Stimulated activated CD4-positive, alpha-beta T cell treated with anti-CD3 and anti-CD28 coated beads, TNF-alpha, amount 100 ng/mL, for 1 hour (primary cell): ENCODE measurements at regions not wholly inside any gene's neighbourhood (a gene's known extent, or its start where the extent isn't known, plus 50 kb on each side); places are given as distances from the start of the nearest gene placed in this dataset.
"Not testable (repeated sequence)": the region's sequence is repeated elsewhere in the genome, so short reads cannot be mapped to it uniquely, and the experiment has no call there.

Experiments used
- DNase-seq, 3 donors: peaks; one replicate each; pipeline ENCODE4 v3.0.0-alpha.2; 2020; ENCODE audit warnings: low read depth in 3 of 3, low spot score in 1 of 3

- DNase-seq, result no peak
Measured at GRCh38 chr3:107189158-107189791, 188.0 kb upstream of the CCDC54 start.

GRCh38 chr3:107193116-107193515 lies 184.1 kb upstream of the CCDC54 start:
- DNase-seq, result no peak

GRCh38 chr3:107198581-107199181 lies 178.6 kb upstream of the CCDC54 start:
- DNase-seq, result no peak

GRCh38 chr3:107201146-107201545 lies 176.1 kb upstream of the CCDC54 start:
- no peak for DNase-seq

GRCh38 chr3:107202885-107203284 lies 174.4 kb upstream of the CCDC54 start:
- DNase-seq, result not testable (repeated sequence)

- no peak for DNase-seq
Measured at GRCh38 chr3:107204121-107204520, 173.1 kb upstream of the CCDC54 start.

- no peak for DNase-seq
Measured at GRCh38 chr3:107205358-107205757, 171.9 kb upstream of the CCDC54 start.

GRCh38 chr3:107206141-107206540 lies 171.1 kb upstream of the CCDC54 start:
- no peak for DNase-seq

- no peak for DNase-seq
Measured at GRCh38 chr3:107206945-107207344, 170.3 kb upstream of the CCDC54 start.

GRCh38 chr3:107208100-107208499 lies 169.1 kb upstream of the CCDC54 start:
- DNase-seq, result no peak

GRCh38 chr3:107208796-107209195 lies 168.4 kb upstream of the CCDC54 start:
- no peak for DNase-seq

- DNase-seq, result no peak
Measured at GRCh38 chr3:107209302-107209990, 167.8 kb upstream of the CCDC54 start.

- no peak for DNase-seq
Measured at GRCh38 chr3:107211608-107212007, 165.6 kb upstream of the CCDC54 start.

- no peak for DNase-seq
Measured at GRCh38 chr3:107212618-107213017, 164.6 kb upstream of the CCDC54 start.

- DNase-seq, result no peak
Measured at GRCh38 chr3:107213044-107213669, 164.1 kb upstream of the CCDC54 start.

- DNase-seq, result no peak
Measured at GRCh38 chr3:107216229-107216628, 161.0 kb upstream of the CCDC54 start.

GRCh38 chr3:107216711-107217110 lies 160.5 kb upstream of the CCDC54 start:
- no peak for DNase-seq

- DNase-seq, result no peak
Measured at GRCh38 chr3:107217172-107217571, 160.1 kb upstream of the CCDC54 start.

- DNase-seq, result no peak
Measured at GRCh38 chr3:107218864-107219269, 158.4 kb upstream of the CCDC54 start.

GRCh38 chr3:107220538-107220937 lies 156.7 kb upstream of the CCDC54 start:
- no peak for DNase-seq

GRCh38 chr3:107221856-107222255 lies 155.4 kb upstream of the CCDC54 start:
- no peak for DNase-seq

- DNase-seq, result no peak
Measured at GRCh38 chr3:107222907-107223306, 154.3 kb upstream of the CCDC54 start.
